Brain microvascular endothelial cell (primary cell): ENCODE measurements at regions not wholly inside any gene's neighbourhood (a gene's known extent, or its start where the extent isn't known, plus 50 kb on each side); places are given as distances from the start of the nearest gene placed in this dataset.
A peak's percentile ranks its signal among the peaks of the same experiment; 100 is the strongest.

Source experiments
- DNase-seq: peaks from one replicate; pipeline ENCODE4 v3.0.0-alpha.2; 2020
- H3K27ac ChIP-seq: fragments of 250-450 bp; sonication (Bioruptor Pico); 2 replicates; pipeline ENCODE4 v1.5.1; 2020; ENCODE audit warnings: mild to moderate bottlenecking, moderate library complexity
- H3K27me3 ChIP-seq: fragments of 250-450 bp; sonication (Bioruptor Pico); replicated peaks from 2 replicates; pipeline ENCODE4 v1.5.1; 2020; ENCODE audit warnings: mild to moderate bottlenecking
- H3K36me3 ChIP-seq: fragments of 250-450 bp; sonication (Bioruptor Pico); replicated peaks from 2 replicates; pipeline ENCODE4 v1.5.1; 2020; ENCODE audit warnings: mild to moderate bottlenecking
- H3K4me3 ChIP-seq: 2 replicates; pipeline ENCODE4 v1.5.1; 2011; ENCODE audit warnings: low read depth, mild to moderate bottlenecking, control low read depth, low read length, moderate library complexity
- CTCF ChIP-seq: IDR thresholded peaks from 2 replicates; pipeline ENCODE4 v1.5.1; 2011; ENCODE audit warnings: low read depth, mild to moderate bottlenecking, moderate library complexity, low read length, control low read depth, inconsistent platforms; ENCODE audit errors: missing control alignments
- in situ Hi-C: cut with HindIII; loops from 2 replicates; pipeline ENCODE4 v1.10.0; 2017; ENCODE audit warnings: low sequenced_read_pairs, low pct_ligation_motif_present

GRCh38 chr15:69520067-69520466 lies 67.4 kb downstream of the RPLP1 start:
- no peak for DNase-seq
- in situ Hi-C loops: no loop called here
- Histone ChIP-seq H3K36me3 (no peaks in the 10 kb centered on the region), H3K27me3 (peaks cover 14% of the 10 kb centered on the region), H3K4me3 (no peak overlapping the region), H3K27ac (no peak overlapping the region)
- TF ChIP-seq CTCF: no peak

DNA sequence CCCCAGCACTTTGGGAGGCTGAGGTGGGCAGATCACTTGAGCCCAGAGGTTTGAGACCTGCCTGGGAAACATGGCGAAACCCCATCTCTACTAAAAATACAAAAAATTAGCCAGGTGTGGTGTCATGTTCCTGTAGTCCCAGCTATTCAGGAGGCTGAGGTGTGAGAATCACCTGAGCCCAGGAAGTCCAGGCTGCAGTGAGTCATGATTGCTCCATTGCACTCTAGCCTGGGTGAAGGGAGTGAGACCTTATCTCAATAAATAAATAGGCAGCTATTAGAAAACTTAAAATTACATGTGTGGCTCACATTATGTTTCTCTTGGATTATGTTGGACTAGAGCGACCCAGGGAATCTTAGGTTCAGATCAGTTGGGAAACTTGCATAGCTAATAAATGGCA lies 69.7 kb downstream of the RPLP1 start:
- no peak overlapping the region for H3K4me3 ChIP-seq
- in situ Hi-C loops: no loop called here
- no peak for TF ChIP-seq CTCF

DNA sequence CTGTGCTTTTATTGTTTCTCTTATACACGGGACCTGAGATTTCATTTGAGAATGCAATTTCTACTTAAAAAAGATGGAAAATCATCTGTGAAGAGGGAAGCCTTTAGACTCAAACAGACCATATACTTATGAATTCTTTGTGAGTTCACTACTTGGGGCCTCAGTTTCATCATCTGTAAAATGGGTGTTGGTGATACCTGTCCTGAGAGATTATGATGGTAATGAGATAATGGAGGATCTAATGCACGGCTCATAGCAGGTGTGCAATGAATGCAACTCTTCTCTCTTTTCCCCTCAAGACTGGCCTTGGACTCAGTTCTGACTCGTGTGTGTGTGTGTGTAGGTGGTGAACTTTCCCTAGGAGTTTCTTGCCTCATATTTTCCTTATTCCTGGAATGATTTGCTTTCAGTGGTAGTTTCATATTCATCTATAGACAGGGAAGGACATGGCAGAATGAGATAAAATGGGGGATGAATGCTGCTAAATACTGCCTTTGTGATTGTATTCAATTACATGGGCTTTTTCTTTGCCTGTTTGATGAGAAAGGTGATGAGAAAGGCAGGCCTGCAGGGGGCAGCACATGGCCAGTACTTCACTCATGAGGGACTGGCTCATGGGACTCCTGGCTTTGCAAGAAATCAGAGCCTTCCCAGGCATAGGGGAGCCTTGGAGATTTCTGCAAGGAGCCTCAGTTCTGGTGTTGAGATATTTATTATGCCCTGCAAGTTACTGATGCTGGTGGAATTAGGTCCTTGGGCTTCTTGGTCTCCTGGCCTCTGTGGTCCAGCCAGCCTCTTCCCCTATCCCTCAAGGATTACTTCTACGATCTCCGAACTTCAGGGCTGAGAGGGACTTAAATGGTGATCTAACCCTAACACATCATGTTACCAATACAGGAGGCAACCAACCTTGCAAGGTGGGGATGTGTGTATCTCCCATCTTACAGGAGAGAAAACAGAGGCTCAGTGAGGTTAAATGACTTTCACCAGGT lies 70.7 kb downstream of the RPLP1 start:
- TF ChIP-seq CTCF: peak; percentile 89
- H3K4me3 ChIP-seq: no peak overlapping the region
- no peak overlapping the region for H3K27ac ChIP-seq
- no peaks in the 10 kb centered on the region for H3K36me3 ChIP-seq
- in situ Hi-C loops: no loop called here
- H3K27me3 ChIP-seq: peaks cover 22% of the 10 kb centered on the region
- peak; percentile 79 for DNase-seq

More for the DNA sequence above, 69.7 kb downstream of the RPLP1 start:
- Histone ChIP-seq H3K36me3 (no peaks in the 10 kb centered on the region), H3K27ac (no peak overlapping the region), H3K27me3 (peaks cover 13% of the 10 kb centered on the region)
- DNase-seq: no peak

GRCh38 chr15:69524296-69524695 lies 71.7 kb downstream of the RPLP1 start:
- Histone ChIP-seq H3K27ac (no peak overlapping the region), H3K4me3 (no peak overlapping the region), H3K36me3 (no peaks in the 10 kb centered on the region), H3K27me3 (peaks cover 18% of the 10 kb centered on the region)
- no peak for TF ChIP-seq CTCF
- in situ Hi-C loops: no loop called here
- DNase-seq: no peak

- in situ Hi-C loops: no loop called here
- TF ChIP-seq CTCF: no peak
- Histone ChIP-seq H3K36me3 (no peaks in the 10 kb centered on the region), H3K4me3 (no peak overlapping the region), H3K27me3 (peaks cover 19% of the 10 kb centered on the region), H3K27ac (no peak overlapping the region)
- DNase-seq: no peak
Measured at GRCh38 chr15:69524814-69525213, 72.2 kb downstream of the RPLP1 start.
